Smooth muscle cell (in vitro differentiated cells): ENCODE measurements at regions not wholly inside any gene's neighbourhood (a gene's known extent, or its start where the extent isn't known, plus 50 kb on each side); places are given as distances from the start of the nearest gene placed in this dataset.

ENCODE experiments used
- DNase-seq: peaks from one replicate; lab custom pipeline; 2025; ENCODE audit not compliant: unreplicated experiment; lab: John Stamatoyannopoulos, UW
- H2AFZ ChIP-seq: fragments of 200-600 bp; sonication (generic); 2 replicates; pipeline ENCODE4 v1.6.0; 2016; ENCODE audit warnings: antibody characterized with exemption, low read depth, mild to moderate bottlenecking
- H3F3A ChIP-seq: fragments of 200-600 bp; sonication (generic); 2 replicates; pipeline ENCODE4 v1.6.0; 2017; ENCODE audit warnings: antibody characterized with exemption, low read depth
- H3K27ac ChIP-seq: fragments of 200-600 bp; sonication (generic); 2 replicates; pipeline ENCODE4 v1.5.1; 2016; ENCODE audit warnings: low read depth, mild to moderate bottlenecking
- H3K27me3 ChIP-seq: fragments of 200-600 bp; sonication (generic); 2 replicates; pipeline ENCODE4 v1.6.1; 2016; ENCODE audit warnings: low read depth, mild to moderate bottlenecking
- H3K36me3 ChIP-seq: fragments of 200-600 bp; sonication (generic); 2 replicates; pipeline ENCODE4 v1.5.1; 2016; ENCODE audit warnings: low read depth
- H3K4me1 ChIP-seq: fragments of 200-600 bp; sonication (generic); 2 replicates; pipeline ENCODE4 v1.5.1; 2016; ENCODE audit warnings: low read depth
- H3K4me2 ChIP-seq: fragments of 200-600 bp; sonication (generic); 2 replicates; pipeline ENCODE4 v1.6.0; 2016; ENCODE audit warnings: mild to moderate bottlenecking
- H3K4me3 ChIP-seq: fragments of 200-600 bp; sonication (generic); 2 replicates; pipeline ENCODE4 v1.5.1; 2016; ENCODE audit warnings: mild to moderate bottlenecking
- H3K79me2 ChIP-seq: fragments of 200-600 bp; sonication (generic); 2 replicates; pipeline ENCODE4 v1.6.0; 2016; ENCODE audit warnings: low read depth, mild to moderate bottlenecking
- H3K9ac ChIP-seq: fragments of 200-600 bp; sonication (generic); 2 replicates; pipeline ENCODE4 v1.6.0; 2016; ENCODE audit warnings: low read depth
- H3K9me3 ChIP-seq: fragments of 200-600 bp; sonication (generic); replicated peaks from 2 replicates; pipeline ENCODE4 v1.5.1; 2016; ENCODE audit warnings: low read depth
- H4K20me1 ChIP-seq: fragments of 200-600 bp; sonication (generic); 2 replicates; pipeline ENCODE4 v1.6.0; 2016; ENCODE audit warnings: low read depth
- WGBS: methylation state at CpG from one replicate; pipeline ENCODE4 v1.1.7; 2016; ENCODE audit warnings: low lambda C conversion rate; 5-methylcytosine and 5-hydroxymethylcytosine counted together
- TF ChIP-seq, protein P1 (sequence below): fragments of 200-600 bp; sonication (generic); IDR thresholded peaks from 2 replicates; pipeline ENCODE4 v1.5.1; 2017; ENCODE audit warnings: borderline replicate concordance, mild to moderate bottlenecking, antibody characterized with exemption; ENCODE audit not compliant: insufficient read depth, poor library complexity, severe bottlenecking

DNA sequence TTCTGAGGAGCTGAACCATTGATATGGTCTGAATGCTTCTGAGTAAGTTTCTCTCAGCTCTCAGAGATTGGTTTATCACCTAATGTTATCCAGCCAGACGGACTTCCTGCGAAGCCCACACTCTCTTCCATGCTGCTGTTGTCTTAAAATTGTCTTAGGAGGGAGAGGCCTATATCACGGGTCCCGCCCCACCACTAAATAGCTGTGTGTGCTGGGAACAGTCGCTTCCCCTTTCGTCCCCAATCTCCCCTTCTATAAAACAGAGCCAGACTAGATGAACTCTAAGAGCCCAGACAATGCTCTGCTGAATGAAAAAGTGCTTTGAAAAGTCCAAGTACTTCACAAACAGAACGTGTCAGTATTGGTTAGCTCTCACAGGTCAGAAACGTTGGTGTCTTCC, 81.4 kb upstream of the AKIP1 start:
- Histone ChIP-seq H3K27ac (peak overlapping the region; percentile 94), H3K4me3 (no peak overlapping the region), H3F3A (peaks cover 72% of the 10 kb centered on the region), H3K9me3 (no peaks in the 10 kb centered on the region), H3K9ac (peak overlapping the region; percentile 80), H3K79me2 (peaks cover 4% of the 10 kb centered on the region), H2AFZ (no peak overlapping the region), H3K4me1 (peaks cover 80% of the 10 kb centered on the region), H3K27me3 (no peaks in the 10 kb centered on the region), H3K36me3 (no peaks in the 10 kb centered on the region), H3K4me2 (peak overlapping the region; percentile 77), H4K20me1 (no peaks in the 10 kb centered on the region)
- TF ChIP-seq, protein P1, sequence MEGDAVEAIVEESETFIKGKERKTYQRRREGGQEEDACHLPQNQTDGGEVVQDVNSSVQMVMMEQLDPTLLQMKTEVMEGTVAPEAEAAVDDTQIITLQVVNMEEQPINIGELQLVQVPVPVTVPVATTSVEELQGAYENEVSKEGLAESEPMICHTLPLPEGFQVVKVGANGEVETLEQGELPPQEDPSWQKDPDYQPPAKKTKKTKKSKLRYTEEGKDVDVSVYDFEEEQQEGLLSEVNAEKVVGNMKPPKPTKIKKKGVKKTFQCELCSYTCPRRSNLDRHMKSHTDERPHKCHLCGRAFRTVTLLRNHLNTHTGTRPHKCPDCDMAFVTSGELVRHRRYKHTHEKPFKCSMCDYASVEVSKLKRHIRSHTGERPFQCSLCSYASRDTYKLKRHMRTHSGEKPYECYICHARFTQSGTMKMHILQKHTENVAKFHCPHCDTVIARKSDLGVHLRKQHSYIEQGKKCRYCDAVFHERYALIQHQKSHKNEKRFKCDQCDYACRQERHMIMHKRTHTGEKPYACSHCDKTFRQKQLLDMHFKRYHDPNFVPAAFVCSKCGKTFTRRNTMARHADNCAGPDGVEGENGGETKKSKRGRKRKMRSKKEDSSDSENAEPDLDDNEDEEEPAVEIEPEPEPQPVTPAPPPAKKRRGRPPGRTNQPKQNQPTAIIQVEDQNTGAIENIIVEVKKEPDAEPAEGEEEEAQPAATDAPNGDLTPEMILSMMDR = no peak
- WGBS = 35% methylated on average over 8 of the region's 8 CpGs
- no peak for DNase-seq

DNA sequence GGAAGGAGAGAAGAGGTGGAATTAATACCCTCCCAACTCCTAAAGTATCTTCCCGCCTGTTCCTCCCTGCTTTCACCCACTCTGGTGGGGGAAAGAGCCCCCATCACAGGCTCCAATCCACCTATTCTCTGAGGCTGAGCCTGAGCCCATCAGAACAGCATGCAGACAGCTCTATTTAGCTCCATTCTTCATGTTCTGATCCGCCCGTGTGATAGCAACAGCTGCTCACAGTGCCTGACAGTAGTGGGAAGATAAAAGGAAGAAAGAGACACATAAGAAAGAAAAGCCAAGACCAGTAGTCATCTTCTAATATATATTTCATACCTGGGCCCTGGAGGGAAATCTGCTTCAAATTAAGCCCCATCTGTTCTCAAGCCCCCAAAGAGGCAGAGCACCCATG, 80.3 kb upstream of the AKIP1 start:
- Histone ChIP-seq H3K79me2 (no peaks in the 10 kb centered on the region), H3K4me3 (no peak overlapping the region), H3K27ac (peak overlapping the region; percentile 94), H2AFZ (no peak overlapping the region), H3K36me3 (no peaks in the 10 kb centered on the region), H3F3A (peaks cover 73% of the 10 kb centered on the region), H3K27me3 (no peaks in the 10 kb centered on the region), H3K9ac (peak overlapping the region; percentile 80), H3K9me3 (no peaks in the 10 kb centered on the region), H3K4me2 (peak overlapping the region; percentile 77), H3K4me1 (peaks cover 80% of the 10 kb centered on the region), H4K20me1 (no peaks in the 10 kb centered on the region)
- DNase-seq = no peak
- WGBS = 53% methylated on average over 3 of the region's 3 CpGs
- TF ChIP-seq, protein P1 = no peak

DNA sequence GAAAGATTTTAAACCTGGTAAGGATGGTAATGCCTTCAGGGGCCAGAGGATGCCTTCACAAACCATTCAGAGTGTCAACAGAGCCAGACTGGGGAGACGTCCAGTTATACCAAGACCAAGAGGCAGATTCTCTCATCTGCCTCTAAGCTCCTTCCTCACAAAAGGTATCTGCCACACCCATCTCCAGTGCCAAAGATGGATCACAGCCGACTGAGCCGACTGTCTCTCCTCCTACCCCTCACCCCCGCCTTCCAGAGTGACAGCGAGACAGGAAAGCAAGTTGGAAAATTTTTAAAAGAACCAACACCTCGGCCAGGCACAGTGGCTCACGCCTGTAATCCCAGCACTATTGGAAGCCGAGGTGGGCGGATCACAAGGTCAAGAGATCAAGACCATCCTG, 79.1 kb upstream of the AKIP1 start:
- H3K27ac ChIP-seq = peak overlapping the region; percentile 94
- no peak overlapping the region for H3K4me3 ChIP-seq
- peaks cover 74% of the 10 kb centered on the region for H3F3A ChIP-seq
- no peaks in the 10 kb centered on the region for H3K9me3 ChIP-seq
- peak overlapping the region; percentile 86 for H3K9ac ChIP-seq
- peaks cover 1% of the 10 kb centered on the region for H3K79me2 ChIP-seq
- TF ChIP-seq, protein P1 = no peak
- 44% methylated on average over 9 of the region's 9 CpGs for WGBS
- H3K36me3 ChIP-seq = no peaks in the 10 kb centered on the region
- no peak overlapping the region for H2AFZ ChIP-seq
- no peak for DNase-seq
- no peaks in the 10 kb centered on the region for H3K27me3 ChIP-seq
- H4K20me1 ChIP-seq = no peaks in the 10 kb centered on the region
- H3K4me2 ChIP-seq = peak overlapping the region; percentile 77
- peaks cover 71% of the 10 kb centered on the region for H3K4me1 ChIP-seq

DNA sequence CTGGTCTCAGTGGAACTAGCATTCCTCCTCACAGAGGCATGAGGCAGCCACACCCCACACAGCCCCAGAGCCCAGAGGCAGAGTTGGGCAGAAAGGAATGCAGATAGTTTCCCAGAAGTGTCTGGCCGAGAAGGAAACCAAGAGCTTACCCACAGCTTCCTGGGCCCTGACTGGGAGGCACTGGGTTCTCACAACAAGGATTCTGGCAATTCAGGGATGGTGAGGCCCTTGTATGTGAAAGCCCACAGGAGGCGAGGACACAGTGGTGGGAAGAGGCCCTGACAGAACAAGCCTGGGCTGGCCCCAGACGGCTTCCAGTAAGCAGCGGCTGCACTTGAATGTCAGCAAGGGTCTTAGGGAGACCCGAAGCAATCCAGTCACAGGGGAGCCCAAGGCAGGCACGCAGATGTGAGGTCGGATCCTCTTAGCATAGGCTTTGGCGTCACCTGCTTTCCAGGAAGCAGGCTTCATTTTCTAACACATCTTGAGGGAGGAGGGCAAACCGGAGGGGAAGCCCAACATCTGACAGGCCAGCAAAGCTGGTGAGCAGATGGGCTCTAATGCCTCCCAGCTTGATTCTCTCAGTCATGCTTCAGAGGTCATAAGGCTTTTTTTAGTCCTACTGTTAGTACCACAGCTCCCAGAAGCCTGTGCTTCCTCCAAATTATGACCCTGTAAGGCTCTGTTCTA, 78.3 kb upstream of the AKIP1 start:
- Histone ChIP-seq H2AFZ (no peak overlapping the region), H3K27me3 (no peaks in the 10 kb centered on the region), H3K4me2 (peak overlapping the region; percentile 77), H3K36me3 (no peaks in the 10 kb centered on the region), H3K9ac (peak overlapping the region; percentile 86), H3K79me2 (peaks cover 10% of the 10 kb centered on the region), H4K20me1 (no peaks in the 10 kb centered on the region), H3K9me3 (no peaks in the 10 kb centered on the region), H3K27ac (peak overlapping the region; percentile 94), H3K4me3 (no peak overlapping the region), H3F3A (peaks cover 75% of the 10 kb centered on the region), H3K4me1 (peaks cover 64% of the 10 kb centered on the region)
- TF ChIP-seq, protein P1 = no peak
- no peak for DNase-seq
- 8% methylated on average over 9 of the region's 9 CpGs for WGBS
